ENCODE measurements at regions not wholly inside any gene's neighbourhood (a gene's known extent, or its start where the extent isn't known, plus 50 kb on each side); places are given as distances from the start of the nearest gene placed in this dataset.

DNA sequence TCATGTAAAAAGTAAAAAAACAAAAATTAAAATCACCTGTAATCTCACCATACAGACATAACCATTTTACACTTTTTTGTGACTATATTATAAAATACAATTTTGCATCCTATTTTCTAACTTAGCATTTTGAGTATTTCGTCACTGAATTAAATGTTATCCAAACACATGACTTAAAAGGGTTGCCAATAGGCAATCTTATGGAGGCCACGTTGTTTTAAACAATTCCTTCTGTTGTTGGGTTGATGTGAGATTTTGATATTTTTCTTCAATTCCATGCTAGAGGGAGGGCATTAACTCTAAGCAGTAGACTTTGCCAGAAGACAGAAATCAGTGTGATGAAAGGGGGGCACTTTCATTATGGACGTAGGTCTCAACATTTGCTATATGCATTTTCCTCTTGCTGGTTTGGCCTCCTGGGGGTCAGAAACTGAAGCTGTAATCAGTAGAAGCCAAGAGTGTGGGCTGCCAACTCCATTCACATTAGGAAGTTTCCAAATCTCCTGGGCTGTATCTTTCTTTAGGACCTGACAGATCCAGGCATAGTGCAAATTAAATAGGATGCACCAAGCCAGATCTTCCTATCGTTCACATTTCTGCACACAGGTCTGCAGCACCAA lies 614.2 kb upstream of the CLINT1 start:
- TF ChIP-seq, protein P1, sequence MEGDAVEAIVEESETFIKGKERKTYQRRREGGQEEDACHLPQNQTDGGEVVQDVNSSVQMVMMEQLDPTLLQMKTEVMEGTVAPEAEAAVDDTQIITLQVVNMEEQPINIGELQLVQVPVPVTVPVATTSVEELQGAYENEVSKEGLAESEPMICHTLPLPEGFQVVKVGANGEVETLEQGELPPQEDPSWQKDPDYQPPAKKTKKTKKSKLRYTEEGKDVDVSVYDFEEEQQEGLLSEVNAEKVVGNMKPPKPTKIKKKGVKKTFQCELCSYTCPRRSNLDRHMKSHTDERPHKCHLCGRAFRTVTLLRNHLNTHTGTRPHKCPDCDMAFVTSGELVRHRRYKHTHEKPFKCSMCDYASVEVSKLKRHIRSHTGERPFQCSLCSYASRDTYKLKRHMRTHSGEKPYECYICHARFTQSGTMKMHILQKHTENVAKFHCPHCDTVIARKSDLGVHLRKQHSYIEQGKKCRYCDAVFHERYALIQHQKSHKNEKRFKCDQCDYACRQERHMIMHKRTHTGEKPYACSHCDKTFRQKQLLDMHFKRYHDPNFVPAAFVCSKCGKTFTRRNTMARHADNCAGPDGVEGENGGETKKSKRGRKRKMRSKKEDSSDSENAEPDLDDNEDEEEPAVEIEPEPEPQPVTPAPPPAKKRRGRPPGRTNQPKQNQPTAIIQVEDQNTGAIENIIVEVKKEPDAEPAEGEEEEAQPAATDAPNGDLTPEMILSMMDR (IDR thresholded peaks at IDR 0.05): no peak
- TF ChIP-seq POLR2A (IDR thresholded peaks at IDR 0.05): no peak

All from thyroid gland (tissue), 4 donors.